H9 (cell line): ENCODE measurements at regions not wholly inside any gene's neighbourhood (a gene's known extent, or its start where the extent isn't known, plus 50 kb on each side); places are given as distances from the start of the nearest gene placed in this dataset.

Experiments used
- DNase-seq: peaks from one replicate; pipeline ENCODE4 v3.0.0-alpha.2; 2017
- H2AFZ ChIP-seq: one replicate; pipeline ENCODE4 v1.6.1; 2013; ENCODE audit warnings: mild to moderate bottlenecking, low read length, control low read depth, moderate library complexity
- H2AK5ac ChIP-seq: 2 replicates; pipeline ENCODE4 v1.6.1; 2013; ENCODE audit warnings: low read length, control low read depth, mixed read lengths; ENCODE audit not compliant: insufficient read length
- H2BK120ac ChIP-seq: one replicate; pipeline ENCODE4 v1.6.1; 2013; ENCODE audit warnings: low read depth, mild to moderate bottlenecking, low read length, control low read depth, inconsistent platforms; ENCODE audit not compliant: poor library complexity, severe bottlenecking
- H2BK12ac ChIP-seq: 2 replicates; pipeline ENCODE4 v1.6.1; 2013; ENCODE audit warnings: low read length, control low read depth, mixed read lengths, low read depth; ENCODE audit not compliant: insufficient read length
- H2BK15ac ChIP-seq: 2 replicates; pipeline ENCODE4 v1.6.1; 2013; ENCODE audit warnings: low read depth, low read length, control low read depth
- H2BK20ac ChIP-seq: one replicate; pipeline ENCODE4 v1.6.1; 2013; ENCODE audit warnings: low read depth, mild to moderate bottlenecking, low read length, control low read depth, inconsistent platforms; ENCODE audit not compliant: poor library complexity, severe bottlenecking
- H2BK5ac ChIP-seq: 2 replicates; pipeline ENCODE4 v1.6.1; 2013; ENCODE audit warnings: low read length, control low read depth, mixed read lengths; ENCODE audit not compliant: insufficient read length
- H3K14ac ChIP-seq: 2 replicates; pipeline ENCODE4 v1.6.1; 2013; ENCODE audit warnings: low read length, control low read depth; ENCODE audit not compliant: insufficient read depth
- H3K18ac ChIP-seq: 2 replicates; pipeline ENCODE4 v1.6.1; 2013; ENCODE audit warnings: low read depth, mild to moderate bottlenecking, mixed read lengths, low read length, control low read depth; ENCODE audit not compliant: insufficient read length
- H3K23ac ChIP-seq: 2 replicates; pipeline ENCODE4 v1.6.1; 2013; ENCODE audit warnings: low read length, control low read depth, mixed read lengths, low read depth; ENCODE audit not compliant: insufficient read length
- H3K23me2 ChIP-seq: 2 replicates; pipeline ENCODE4 v1.6.1; 2013; ENCODE audit warnings: low read depth, mild to moderate bottlenecking, mixed read lengths, low read length, control low read depth; ENCODE audit not compliant: insufficient read length, poor library complexity, severe bottlenecking
- H3K27ac ChIP-seq: 2 replicates; pipeline ENCODE4 v1.5.1; 2013; ENCODE audit warnings: low read length, control low read depth, mixed read lengths, low read depth; ENCODE audit not compliant: insufficient read length
- H3K27me3 ChIP-seq: 2 replicates; pipeline ENCODE4 v1.6.1; 2013; ENCODE audit warnings: low read length, control low read depth, inconsistent platforms; ENCODE audit not compliant: insufficient read depth
- H3K4ac ChIP-seq: 2 replicates; pipeline ENCODE4 v1.6.1; 2013; ENCODE audit warnings: low read depth, mild to moderate bottlenecking, control low read depth, inconsistent platforms, low read length, moderate library complexity
- H3K4me1 ChIP-seq: 2 replicates; pipeline ENCODE4 v1.6.1; 2013; ENCODE audit warnings: low read length, control low read depth, inconsistent platforms; ENCODE audit not compliant: insufficient read depth
- H3K4me2 ChIP-seq: 2 replicates; pipeline ENCODE4 v1.6.1; 2013; ENCODE audit warnings: low read length, control low read depth, mixed read lengths; ENCODE audit not compliant: insufficient read length, insufficient read depth
- H3K56ac ChIP-seq: 2 replicates; pipeline ENCODE4 v1.6.1; 2013; ENCODE audit warnings: low read depth, mild to moderate bottlenecking, mixed read lengths, low read length, control low read depth; ENCODE audit not compliant: insufficient read length
- H3K79me1 ChIP-seq: 2 replicates; pipeline ENCODE4 v1.6.1; 2013; ENCODE audit warnings: low read depth, mild to moderate bottlenecking, moderate library complexity, low read length, control low read depth, inconsistent platforms; ENCODE audit not compliant: insufficient read depth, poor library complexity, severe bottlenecking
- H3K79me2 ChIP-seq: 2 replicates; pipeline ENCODE4 v1.6.1; 2013; ENCODE audit warnings: low read length, control low read depth, inconsistent platforms; ENCODE audit not compliant: insufficient read depth
- H3K9ac ChIP-seq: 2 replicates; pipeline ENCODE4 v1.6.1; 2013; ENCODE audit warnings: low read length, control low read depth, mixed read lengths; ENCODE audit not compliant: insufficient read length; ENCODE audit errors: extremely low read depth
- H3K9me3 ChIP-seq: one replicate; pipeline ENCODE4 v1.6.1; 2013; ENCODE audit warnings: low read depth, low read length, inconsistent platforms; ENCODE audit not compliant: control insufficient read depth
- H3T11ph ChIP-seq: one replicate; pipeline ENCODE4 v1.6.1; 2013; ENCODE audit warnings: mild to moderate bottlenecking, low read length, control low read depth, inconsistent platforms
- H4K20me1 ChIP-seq: one replicate; pipeline ENCODE4 v1.6.1; 2013; ENCODE audit not compliant: control insufficient read depth, insufficient read length, insufficient read depth
- H4K5ac ChIP-seq: 2 replicates; pipeline ENCODE4 v1.6.1; 2013; ENCODE audit warnings: low read depth, mild to moderate bottlenecking, mixed read lengths, low read length, control low read depth; ENCODE audit not compliant: insufficient read length
- H4K8ac ChIP-seq: replicated peaks from 2 replicates; pipeline ENCODE4 v1.6.1; 2013; ENCODE audit warnings: low read length, control low read depth, mixed read lengths, low read depth; ENCODE audit not compliant: insufficient read length
- H4K91ac ChIP-seq: 2 replicates; pipeline ENCODE4 v1.6.1; 2013; ENCODE audit warnings: low read depth, mild to moderate bottlenecking, moderate library complexity, mixed read lengths, low read length, control low read depth; ENCODE audit not compliant: insufficient read length
- H3K27ac Mint-ChIP-seq, 3 experiments: 2 replicates in 2 of 3; 3 replicates in 1 of 3; pipeline ENCODE4 v1.8.0; 2020 to 2021; ENCODE audit warnings: mixed read lengths in 3 of 3, mild to moderate bottlenecking in 1 of 3, moderate library complexity in 1 of 3
- H3K27me3 Mint-ChIP-seq: 2 replicates; pipeline ENCODE4 v1.8.0; 2021; ENCODE audit warnings: low read depth, mild to moderate bottlenecking, moderate library complexity, mixed read lengths
- H3K36me3 Mint-ChIP-seq, 3 experiments: 2 replicates in 2 of 3; 3 replicates in 1 of 3; pipeline ENCODE4 v1.8.0; 2020 to 2021; ENCODE audit warnings: low read depth in 3 of 3, mixed read lengths in 3 of 3; ENCODE audit not compliant: insufficient read depth in 1 of 3
- H3K4me1 Mint-ChIP-seq, 2 experiments: 2 replicates each; pipeline ENCODE4 v1.8.0; 2020; ENCODE audit warnings: mixed read lengths in 2 of 2
- H3K4me3 Mint-ChIP-seq, 2 experiments: 2 replicates in 1 of 2; 3 replicates in 1 of 2; pipeline ENCODE4 v1.8.0; 2020 to 2021; ENCODE audit warnings: mild to moderate bottlenecking in 2 of 2, mixed read lengths in 2 of 2, moderate library complexity in 1 of 2
- H3K9me3 Mint-ChIP-seq, 2 experiments: 2 replicates in 1 of 2; 3 replicates in 1 of 2; pipeline ENCODE4 v1.8.0; 2020; ENCODE audit warnings: mild to moderate bottlenecking in 2 of 2, mixed read lengths in 2 of 2, moderate library complexity in 1 of 2
- WGBS: extraction: QIAGEN DNeasy Blood & Tissue Kit; methylation state at CpG from one replicate; pipeline ENCODE4 v1.1.7; 2013; ENCODE audit warnings: missing lambda C conversion rate, low lambda C conversion rate, mixed read lengths; ENCODE audit not compliant: insufficient read length; ENCODE audit errors: extremely low coverage; 5-methylcytosine and 5-hydroxymethylcytosine counted together
- TF ChIP-seq, protein P1 (sequence below): fragments of 200-600 bp; sonication (generic); conservative IDR thresholded peaks from 3 replicates; pipeline ENCODE4 v1.8.0; 2021; ENCODE audit warnings: antibody characterized with exemption, mild to moderate bottlenecking

DNA sequence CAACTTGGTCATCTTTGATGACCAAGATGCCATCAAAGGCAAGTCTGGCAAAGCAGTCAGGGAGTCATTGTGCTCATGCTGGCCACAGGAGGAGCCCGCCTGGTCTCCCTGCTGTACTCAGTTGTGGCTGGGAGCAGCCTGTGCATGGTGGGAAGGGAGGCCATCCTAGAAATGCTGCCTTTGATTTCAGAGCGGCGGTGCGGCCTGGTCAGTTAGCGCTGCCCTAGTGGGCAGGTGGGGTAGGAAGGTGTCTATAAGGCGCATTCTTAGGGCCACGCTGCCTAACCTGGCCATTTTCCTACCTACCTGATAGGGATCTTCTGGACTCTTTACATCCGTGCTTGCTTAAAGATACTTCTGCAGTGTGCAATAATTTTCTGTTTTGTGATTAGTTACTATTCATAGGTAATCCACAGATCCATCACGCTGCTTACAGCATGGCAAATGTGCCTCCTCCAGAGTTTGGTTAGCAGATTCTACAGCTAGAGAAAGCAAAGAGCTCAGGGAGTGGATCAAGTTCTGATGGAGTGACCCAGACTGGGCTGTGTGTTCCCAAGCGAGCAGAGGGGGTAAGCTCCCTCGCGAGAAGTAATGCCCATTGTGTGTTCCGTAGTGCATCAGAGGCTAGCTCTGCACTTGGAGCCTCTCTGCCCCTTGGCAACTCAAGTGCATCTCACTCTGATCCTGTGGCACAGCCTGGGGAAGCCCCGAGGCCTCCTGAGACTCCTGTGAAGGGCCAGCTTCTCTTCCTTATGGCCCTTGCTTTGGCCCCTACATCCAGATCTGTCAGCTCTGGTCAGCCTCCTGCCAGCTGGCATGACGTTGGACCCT, 970.1 kb upstream of the ZNF722 start:
- H3K14ac ChIP-seq, result no peak overlapping the region
- H3K18ac ChIP-seq, result no peak overlapping the region
- no peak overlapping the region for H3K27ac Mint-ChIP-seq
- H3K9me3 Mint-ChIP-seq, result no peaks in the 10 kb centered on the region; a peak in 4 of 5 replicates
- no peaks in the 10 kb centered on the region for H3K79me1 ChIP-seq
- H4K8ac ChIP-seq, result no peak overlapping the region
- no peaks in the 10 kb centered on the region for H3K79me2 ChIP-seq
- H3K4me3 Mint-ChIP-seq, result no peak overlapping the region
- no peak overlapping the region for H3K4ac ChIP-seq
- H3K27me3 ChIP-seq, result no peaks in the 10 kb centered on the region
- H3T11ph ChIP-seq, result no peak overlapping the region
- no peak overlapping the region for H3K27ac ChIP-seq
- no peaks in the 10 kb centered on the region for H3K4me1 ChIP-seq
- H4K20me1 ChIP-seq, result no peaks in the 10 kb centered on the region
- no peak overlapping the region for H2AK5ac ChIP-seq
- no peak overlapping the region for H2BK15ac ChIP-seq
- no peak overlapping the region for H3K23ac ChIP-seq
- H4K91ac ChIP-seq, result no peak overlapping the region
- H2BK12ac ChIP-seq, result no peak overlapping the region
- no peak overlapping the region for H2AFZ ChIP-seq
- TF ChIP-seq, protein P1, sequence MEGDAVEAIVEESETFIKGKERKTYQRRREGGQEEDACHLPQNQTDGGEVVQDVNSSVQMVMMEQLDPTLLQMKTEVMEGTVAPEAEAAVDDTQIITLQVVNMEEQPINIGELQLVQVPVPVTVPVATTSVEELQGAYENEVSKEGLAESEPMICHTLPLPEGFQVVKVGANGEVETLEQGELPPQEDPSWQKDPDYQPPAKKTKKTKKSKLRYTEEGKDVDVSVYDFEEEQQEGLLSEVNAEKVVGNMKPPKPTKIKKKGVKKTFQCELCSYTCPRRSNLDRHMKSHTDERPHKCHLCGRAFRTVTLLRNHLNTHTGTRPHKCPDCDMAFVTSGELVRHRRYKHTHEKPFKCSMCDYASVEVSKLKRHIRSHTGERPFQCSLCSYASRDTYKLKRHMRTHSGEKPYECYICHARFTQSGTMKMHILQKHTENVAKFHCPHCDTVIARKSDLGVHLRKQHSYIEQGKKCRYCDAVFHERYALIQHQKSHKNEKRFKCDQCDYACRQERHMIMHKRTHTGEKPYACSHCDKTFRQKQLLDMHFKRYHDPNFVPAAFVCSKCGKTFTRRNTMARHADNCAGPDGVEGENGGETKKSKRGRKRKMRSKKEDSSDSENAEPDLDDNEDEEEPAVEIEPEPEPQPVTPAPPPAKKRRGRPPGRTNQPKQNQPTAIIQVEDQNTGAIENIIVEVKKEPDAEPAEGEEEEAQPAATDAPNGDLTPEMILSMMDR, result no peak
- H3K9me3 ChIP-seq, result peaks cover 97% of the 10 kb centered on the region
- H4K5ac ChIP-seq, result no peak overlapping the region
- no peak overlapping the region for H3K56ac ChIP-seq
- H3K27me3 Mint-ChIP-seq, result peaks cover 17% of the 10 kb centered on the region
- no peak overlapping the region for H2BK20ac ChIP-seq
- no peaks in the 10 kb centered on the region for H3K4me1 Mint-ChIP-seq
- H2BK120ac ChIP-seq, result no peak overlapping the region
- H3K36me3 Mint-ChIP-seq, result peaks cover 32 to 68% (median 52%) of the 10 kb centered on the region in 3 experiments
- H3K4me2 ChIP-seq, result no peak overlapping the region
- no peaks in the 10 kb centered on the region for H3K23me2 ChIP-seq
- H3K9ac ChIP-seq, result no peak overlapping the region
- WGBS, result no CpG with 5 or more reads among the region's 15 CpGs
- no peak overlapping the region for H2BK5ac ChIP-seq
- DNase-seq, result peak; percentile 8
